ENCODE measurements at regions not wholly inside any gene's neighbourhood (a gene's known extent, or its start where the extent isn't known, plus 50 kb on each side); places are given as distances from the start of the nearest gene placed in this dataset.

DNA sequence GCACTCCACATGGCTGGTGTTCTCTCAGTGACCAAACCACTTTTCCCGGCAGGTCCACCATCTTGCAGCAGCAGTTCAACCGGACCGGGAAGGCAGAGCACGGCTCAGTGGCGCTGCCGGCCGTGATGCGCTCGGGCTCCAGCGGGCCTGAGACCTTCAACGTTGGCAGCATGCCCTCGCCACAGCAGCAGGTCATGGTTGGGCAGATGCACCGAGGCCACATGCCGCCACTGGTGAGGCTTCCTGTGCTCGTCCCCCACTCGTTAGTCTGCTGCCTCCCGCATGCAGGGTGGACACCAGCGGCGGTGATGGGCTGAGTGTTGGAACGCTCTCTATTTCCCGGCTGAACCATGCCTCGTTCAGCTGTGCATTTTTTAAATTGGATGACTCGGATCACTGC, 344.9 kb upstream of the TPM1 start:
- H3K4me3 ChIP-seq (ENCODE audit: low read depth, low read length), result no peak overlapping the region
- TF ChIP-seq, protein P1, sequence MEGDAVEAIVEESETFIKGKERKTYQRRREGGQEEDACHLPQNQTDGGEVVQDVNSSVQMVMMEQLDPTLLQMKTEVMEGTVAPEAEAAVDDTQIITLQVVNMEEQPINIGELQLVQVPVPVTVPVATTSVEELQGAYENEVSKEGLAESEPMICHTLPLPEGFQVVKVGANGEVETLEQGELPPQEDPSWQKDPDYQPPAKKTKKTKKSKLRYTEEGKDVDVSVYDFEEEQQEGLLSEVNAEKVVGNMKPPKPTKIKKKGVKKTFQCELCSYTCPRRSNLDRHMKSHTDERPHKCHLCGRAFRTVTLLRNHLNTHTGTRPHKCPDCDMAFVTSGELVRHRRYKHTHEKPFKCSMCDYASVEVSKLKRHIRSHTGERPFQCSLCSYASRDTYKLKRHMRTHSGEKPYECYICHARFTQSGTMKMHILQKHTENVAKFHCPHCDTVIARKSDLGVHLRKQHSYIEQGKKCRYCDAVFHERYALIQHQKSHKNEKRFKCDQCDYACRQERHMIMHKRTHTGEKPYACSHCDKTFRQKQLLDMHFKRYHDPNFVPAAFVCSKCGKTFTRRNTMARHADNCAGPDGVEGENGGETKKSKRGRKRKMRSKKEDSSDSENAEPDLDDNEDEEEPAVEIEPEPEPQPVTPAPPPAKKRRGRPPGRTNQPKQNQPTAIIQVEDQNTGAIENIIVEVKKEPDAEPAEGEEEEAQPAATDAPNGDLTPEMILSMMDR (conservative IDR thresholded peaks at IDR 0.05; ENCODE audit: low read depth, low read length), result no peak
- DNase-seq (ENCODE audit: low read depth), result no peak

DNA sequence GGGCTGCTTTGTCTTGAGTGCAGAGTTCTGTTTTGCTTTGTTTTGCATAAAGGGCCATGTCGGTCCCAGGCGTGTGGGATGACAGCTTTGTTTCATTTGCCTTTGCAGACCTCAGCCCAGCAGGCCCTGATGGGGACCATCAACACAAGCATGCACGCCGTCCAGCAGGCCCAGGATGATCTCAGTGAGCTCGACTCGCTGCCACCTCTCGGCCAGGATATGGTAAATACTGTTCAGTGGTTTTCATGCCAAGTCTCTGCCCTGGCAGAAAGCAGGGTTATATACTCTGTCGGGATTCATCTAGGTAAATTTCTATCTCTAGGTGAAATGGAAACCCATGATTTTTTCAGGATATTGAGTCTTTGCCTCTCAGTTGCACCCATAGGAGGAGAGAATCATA, 343.9 kb upstream of the TPM1 start:
- TF ChIP-seq, protein P1 (conservative IDR thresholded peaks at IDR 0.05; ENCODE audit: low read depth, low read length), result no peak
- DNase-seq (ENCODE audit: low read depth), result no peak

DNA sequence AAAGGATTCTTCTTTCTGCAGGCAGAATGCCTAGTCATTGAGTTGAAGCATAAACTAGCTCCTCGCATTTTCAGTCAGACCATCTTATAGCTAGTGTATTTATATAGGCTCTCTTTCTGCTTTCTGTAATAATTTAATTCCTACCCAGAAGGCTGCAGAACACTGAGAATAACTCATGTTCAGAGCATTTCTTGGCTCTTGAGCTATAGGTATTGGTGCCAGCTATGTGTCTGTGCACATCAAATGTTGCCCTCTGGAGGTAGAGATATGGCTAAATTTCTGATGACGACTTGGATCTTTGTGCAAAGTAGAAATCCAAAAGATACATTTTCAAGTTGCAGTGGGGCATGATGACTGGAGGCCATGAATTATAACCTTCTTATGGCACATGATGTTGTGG, 336.2 kb upstream of the TPM1 start:
- TF ChIP-seq, protein P1 (conservative IDR thresholded peaks at IDR 0.05; ENCODE audit: low read depth, low read length), result peak; percentile 33
- H3K4me3 ChIP-seq (ENCODE audit: low read depth, low read length), result no peak overlapping the region
- no peak for DNase-seq (ENCODE audit: low read depth)

More for the DNA sequence above, 343.9 kb upstream of the TPM1 start:
- H3K4me3 ChIP-seq (ENCODE audit: low read depth, low read length), result no peak overlapping the region

DNA sequence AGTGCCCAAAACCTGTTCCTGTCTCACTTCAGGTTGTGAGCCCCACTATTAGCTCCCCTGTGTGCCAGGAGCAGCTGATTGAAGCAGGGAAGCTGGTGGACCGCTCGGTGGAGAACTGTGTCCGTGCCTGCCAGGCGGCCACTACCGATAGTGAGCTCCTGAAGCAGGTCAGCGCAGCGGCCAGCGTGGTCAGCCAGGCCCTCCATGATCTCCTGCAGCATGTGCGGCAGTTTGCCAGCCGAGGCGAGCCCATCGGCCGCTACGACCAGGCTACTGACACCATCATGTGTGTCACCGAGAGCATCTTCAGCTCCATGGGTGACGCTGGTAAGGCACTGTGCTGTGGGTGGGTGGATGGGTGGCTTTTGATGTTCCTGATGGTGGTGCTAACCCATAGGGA, 334.1 kb upstream of the TPM1 start:
- no peak for DNase-seq (ENCODE audit: low read depth)
- H3K4me3 ChIP-seq (ENCODE audit: low read depth, low read length), result no peak overlapping the region
- TF ChIP-seq, protein P1 (conservative IDR thresholded peaks at IDR 0.05; ENCODE audit: low read depth, low read length), result no peak

DNA sequence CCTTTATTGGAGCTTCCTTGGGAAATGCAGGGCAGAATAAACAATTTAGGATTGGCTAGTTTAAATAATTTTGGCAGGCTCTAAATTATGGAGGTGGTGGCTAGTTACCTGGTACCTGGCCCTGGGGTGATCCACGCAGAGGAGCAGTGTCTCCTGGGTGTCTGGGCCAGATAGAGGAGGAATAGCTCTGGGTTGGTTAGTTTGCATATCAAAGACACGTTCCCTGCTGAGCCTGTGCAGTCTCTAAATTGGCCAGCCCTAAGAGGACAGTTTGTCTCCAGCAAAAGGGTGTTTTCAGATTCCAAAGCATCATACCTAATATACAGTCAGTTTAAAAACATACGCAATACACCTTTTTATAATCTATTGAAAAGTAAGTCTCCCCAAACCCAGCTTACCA, 333.3 kb upstream of the TPM1 start:
- no peak for DNase-seq (ENCODE audit: low read depth)
- no peak overlapping the region for H3K4me3 ChIP-seq (ENCODE audit: low read depth, low read length)
- TF ChIP-seq, protein P1 (conservative IDR thresholded peaks at IDR 0.05; ENCODE audit: low read depth, low read length), result no peak

DNA sequence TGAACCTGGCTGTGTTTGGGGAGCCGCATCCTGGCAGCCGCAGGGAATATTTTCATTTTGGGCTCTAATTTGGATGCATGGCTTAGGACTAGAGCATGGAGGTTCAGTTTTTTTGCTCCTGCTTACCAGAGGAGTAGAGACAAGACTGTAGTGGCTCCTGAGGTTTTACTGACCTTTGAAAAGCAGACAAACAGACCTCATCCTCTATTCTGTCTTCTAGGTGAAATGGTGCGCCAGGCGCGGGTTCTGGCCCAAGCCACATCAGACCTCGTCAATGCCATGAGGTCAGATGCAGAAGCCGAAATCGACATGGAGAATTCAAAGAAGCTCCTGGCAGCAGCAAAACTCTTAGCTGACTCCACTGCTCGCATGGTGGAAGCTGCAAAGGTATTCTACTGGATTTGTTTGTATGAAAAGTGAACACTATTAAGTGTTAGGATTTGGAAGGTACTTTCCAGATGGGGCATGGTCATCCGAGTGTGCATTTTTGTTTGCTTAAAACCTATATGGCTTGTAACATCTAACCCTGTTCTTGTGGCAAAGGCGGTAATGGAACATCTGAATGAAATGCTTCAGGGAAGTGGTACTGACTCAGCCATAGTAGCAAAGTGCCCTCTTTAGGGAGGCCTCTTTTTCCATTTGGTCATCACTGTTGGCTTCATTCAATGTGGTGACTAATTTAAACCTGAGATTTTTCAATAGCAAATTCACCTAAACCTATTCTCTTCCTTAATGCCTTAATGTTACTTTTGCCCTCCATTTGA, 330.7 kb upstream of the TPM1 start:
- DNase-seq (ENCODE audit: low read depth), result peak; percentile 1
- TF ChIP-seq, protein P1 (conservative IDR thresholded peaks at IDR 0.05; ENCODE audit: low read depth, low read length), result no peak
- no peak overlapping the region for H3K4me3 ChIP-seq (ENCODE audit: low read depth, low read length)

DNA sequence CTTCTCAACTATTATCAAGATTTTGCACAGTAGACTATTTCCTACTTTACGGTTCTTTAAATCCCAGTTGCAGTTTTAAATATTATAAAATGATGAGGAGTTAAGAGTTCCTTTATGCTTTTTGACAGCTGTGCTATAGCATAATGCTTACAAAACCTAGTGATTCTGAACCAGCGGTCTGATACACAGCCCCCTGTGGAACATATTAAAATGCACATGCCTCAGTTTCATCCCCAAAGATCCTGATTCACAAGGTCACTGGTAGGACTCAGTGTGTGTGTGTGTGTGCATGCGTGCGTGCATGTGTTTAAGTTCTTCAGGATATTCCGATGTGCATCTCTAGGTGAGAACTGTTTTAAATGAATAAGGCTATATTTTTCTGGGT, 330.1 kb upstream of the TPM1 start:
- no peak overlapping the region for H3K4me3 ChIP-seq (ENCODE audit: low read depth, low read length)
- DNase-seq (ENCODE audit: low read depth), result no peak
- TF ChIP-seq, protein P1 (conservative IDR thresholded peaks at IDR 0.05; ENCODE audit: low read depth, low read length), result no peak

Data from epithelial cell of proximal tubule (primary cell).